ENCODE measurements at regions not wholly inside any gene's neighbourhood (a gene's known extent, or its start where the extent isn't known, plus 50 kb on each side); places are given as distances from the start of the nearest gene placed in this dataset.
A peak's percentile ranks its signal among the peaks of the same experiment; 100 is the strongest.

- no peaks in the 10 kb centered on the region for H3K27me3 ChIP-seq (replicated peaks; ENCODE audit: control insufficient read depth, insufficient read depth, low read length)
- no peaks in the 10 kb centered on the region for H3K4me1 ChIP-seq (ENCODE audit: control insufficient read depth, insufficient read depth, low read length)
- no peak for DNase-seq (ENCODE audit: low read depth)
- H3K4me3 ChIP-seq (ENCODE audit: low read length) = no peak overlapping the region
- H3K36me3 ChIP-seq (ENCODE audit: control insufficient read depth, insufficient read depth, low read length, severe bottlenecking) = no peaks in the 10 kb centered on the region
- no peaks in the 10 kb centered on the region for H3K9me3 ChIP-seq (ENCODE audit: control insufficient read depth, low read length)
- no peak overlapping the region for H3K9ac ChIP-seq (ENCODE audit: low read length)
Measured at GRCh38 chr2:51484605-51485004, 452.7 kb upstream of the NRXN1 start.

- Histone ChIP-seq H3K9me3 (ENCODE audit: control insufficient read depth, low read length) (no peaks in the 10 kb centered on the region), H3K9ac (ENCODE audit: low read length) (no peak overlapping the region), H3K36me3 (ENCODE audit: control insufficient read depth, insufficient read depth, low read length, severe bottlenecking) (no peaks in the 10 kb centered on the region), H3K4me1 (ENCODE audit: control insufficient read depth, insufficient read depth, low read length) (no peaks in the 10 kb centered on the region), H3K4me3 (ENCODE audit: low read length) (no peak overlapping the region), H3K27me3 (replicated peaks; ENCODE audit: control insufficient read depth, insufficient read depth, low read length) (no peaks in the 10 kb centered on the region)
- DNase-seq (ENCODE audit: low read depth) = no peak
Measured at GRCh38 chr2:51483720-51484119, 451.8 kb upstream of the NRXN1 start.

- no peak overlapping the region for H3K9ac ChIP-seq (ENCODE audit: low read length)
- no peaks in the 10 kb centered on the region for H3K27me3 ChIP-seq (replicated peaks; ENCODE audit: control insufficient read depth, insufficient read depth, low read length)
- no peak for DNase-seq (ENCODE audit: low read depth)
- H3K9me3 ChIP-seq (ENCODE audit: control insufficient read depth, low read length) = no peaks in the 10 kb centered on the region
- no peaks in the 10 kb centered on the region for H3K4me1 ChIP-seq (ENCODE audit: control insufficient read depth, insufficient read depth, low read length)
- no peak overlapping the region for H3K4me3 ChIP-seq (ENCODE audit: low read length)
- no peaks in the 10 kb centered on the region for H3K36me3 ChIP-seq (ENCODE audit: control insufficient read depth, insufficient read depth, low read length, severe bottlenecking)
Measured at GRCh38 chr2:51472783-51473182, 440.9 kb upstream of the NRXN1 start.

- H3K4me3 ChIP-seq (ENCODE audit: low read length) = no peak overlapping the region
- no peaks in the 10 kb centered on the region for H3K4me1 ChIP-seq (ENCODE audit: control insufficient read depth, insufficient read depth, low read length)
- H3K9me3 ChIP-seq (ENCODE audit: control insufficient read depth, low read length) = no peaks in the 10 kb centered on the region
- H3K36me3 ChIP-seq (ENCODE audit: control insufficient read depth, insufficient read depth, low read length, severe bottlenecking) = no peaks in the 10 kb centered on the region
- H3K27me3 ChIP-seq (replicated peaks; ENCODE audit: control insufficient read depth, insufficient read depth, low read length) = no peaks in the 10 kb centered on the region
- DNase-seq (ENCODE audit: low read depth) = peak; percentile 3
- H3K9ac ChIP-seq (ENCODE audit: low read length) = no peak overlapping the region
Measured at GRCh38 chr2:51472300-51472699, 440.4 kb upstream of the NRXN1 start.

- H3K9ac ChIP-seq (ENCODE audit: low read length) = no peak overlapping the region
- H3K36me3 ChIP-seq (ENCODE audit: control insufficient read depth, insufficient read depth, low read length, severe bottlenecking) = no peaks in the 10 kb centered on the region
- no peaks in the 10 kb centered on the region for H3K4me1 ChIP-seq (ENCODE audit: control insufficient read depth, insufficient read depth, low read length)
- H3K9me3 ChIP-seq (ENCODE audit: control insufficient read depth, low read length) = no peaks in the 10 kb centered on the region
- DNase-seq (ENCODE audit: low read depth) = no peak
- no peaks in the 10 kb centered on the region for H3K27me3 ChIP-seq (replicated peaks; ENCODE audit: control insufficient read depth, insufficient read depth, low read length)
- no peak overlapping the region for H3K4me3 ChIP-seq (ENCODE audit: low read length)
Measured at GRCh38 chr2:51469102-51469501, 437.2 kb upstream of the NRXN1 start.

- no peaks in the 10 kb centered on the region for H3K27me3 ChIP-seq (replicated peaks; ENCODE audit: control insufficient read depth, insufficient read depth, low read length)
- H3K36me3 ChIP-seq (ENCODE audit: control insufficient read depth, insufficient read depth, low read length, severe bottlenecking) = no peaks in the 10 kb centered on the region
- no peaks in the 10 kb centered on the region for H3K4me1 ChIP-seq (ENCODE audit: control insufficient read depth, insufficient read depth, low read length)
- no peaks in the 10 kb centered on the region for H3K9me3 ChIP-seq (ENCODE audit: control insufficient read depth, low read length)
- H3K9ac ChIP-seq (ENCODE audit: low read length) = no peak overlapping the region
- H3K4me3 ChIP-seq (ENCODE audit: low read length) = no peak overlapping the region
- no peak for DNase-seq (ENCODE audit: low read depth)
Measured at GRCh38 chr2:51465326-51465725, 433.4 kb upstream of the NRXN1 start.

- H3K27me3 ChIP-seq (replicated peaks; ENCODE audit: control insufficient read depth, insufficient read depth, low read length) = no peaks in the 10 kb centered on the region
- no peak overlapping the region for H3K9ac ChIP-seq (ENCODE audit: low read length)
- no peak for DNase-seq (ENCODE audit: low read depth)
- no peaks in the 10 kb centered on the region for H3K9me3 ChIP-seq (ENCODE audit: control insufficient read depth, low read length)
- H3K4me3 ChIP-seq (ENCODE audit: low read length) = no peak overlapping the region
- no peaks in the 10 kb centered on the region for H3K36me3 ChIP-seq (ENCODE audit: control insufficient read depth, insufficient read depth, low read length, severe bottlenecking)
- no peaks in the 10 kb centered on the region for H3K4me1 ChIP-seq (ENCODE audit: control insufficient read depth, insufficient read depth, low read length)
Measured at GRCh38 chr2:51454177-51454576, 422.2 kb upstream of the NRXN1 start.

- no peaks in the 10 kb centered on the region for H3K27me3 ChIP-seq (replicated peaks; ENCODE audit: control insufficient read depth, insufficient read depth, low read length)
- DNase-seq (ENCODE audit: low read depth) = no peak
- H3K4me1 ChIP-seq (ENCODE audit: control insufficient read depth, insufficient read depth, low read length) = no peaks in the 10 kb centered on the region
- H3K36me3 ChIP-seq (ENCODE audit: control insufficient read depth, insufficient read depth, low read length, severe bottlenecking) = no peaks in the 10 kb centered on the region
- H3K4me3 ChIP-seq (ENCODE audit: low read length) = no peak overlapping the region
- H3K9me3 ChIP-seq (ENCODE audit: control insufficient read depth, low read length) = no peaks in the 10 kb centered on the region
- H3K9ac ChIP-seq (ENCODE audit: low read length) = no peak overlapping the region
Measured at GRCh38 chr2:51448911-51449310, 417.0 kb upstream of the NRXN1 start.

GRCh38 chr2:51441786-51442185 lies 409.9 kb upstream of the NRXN1 start:
- Histone ChIP-seq H3K9ac (ENCODE audit: low read length) (no peak overlapping the region), H3K27me3 (replicated peaks; ENCODE audit: control insufficient read depth, insufficient read depth, low read length) (no peaks in the 10 kb centered on the region), H3K36me3 (ENCODE audit: control insufficient read depth, insufficient read depth, low read length, severe bottlenecking) (no peaks in the 10 kb centered on the region), H3K4me3 (ENCODE audit: low read length) (no peak overlapping the region), H3K4me1 (ENCODE audit: control insufficient read depth, insufficient read depth, low read length) (no peaks in the 10 kb centered on the region), H3K9me3 (ENCODE audit: control insufficient read depth, low read length) (no peaks in the 10 kb centered on the region)
- DNase-seq (ENCODE audit: low read depth) = no peak

GRCh38 chr2:51424418-51424817 lies 392.5 kb upstream of the NRXN1 start:
- Histone ChIP-seq H3K4me1 (ENCODE audit: control insufficient read depth, insufficient read depth, low read length) (no peaks in the 10 kb centered on the region), H3K27me3 (replicated peaks; ENCODE audit: control insufficient read depth, insufficient read depth, low read length) (no peaks in the 10 kb centered on the region), H3K9me3 (ENCODE audit: control insufficient read depth, low read length) (peaks cover 8% of the 10 kb centered on the region), H3K9ac (ENCODE audit: low read length) (no peak overlapping the region), H3K36me3 (ENCODE audit: control insufficient read depth, insufficient read depth, low read length, severe bottlenecking) (no peaks in the 10 kb centered on the region), H3K4me3 (ENCODE audit: low read length) (no peak overlapping the region)
- DNase-seq (ENCODE audit: low read depth) = peak; percentile 4

- H3K36me3 ChIP-seq (ENCODE audit: control insufficient read depth, insufficient read depth, low read length, severe bottlenecking) = no peaks in the 10 kb centered on the region
- peaks cover 8% of the 10 kb centered on the region for H3K9me3 ChIP-seq (ENCODE audit: control insufficient read depth, low read length)
- no peak overlapping the region for H3K4me3 ChIP-seq (ENCODE audit: low read length)
- no peaks in the 10 kb centered on the region for H3K4me1 ChIP-seq (ENCODE audit: control insufficient read depth, insufficient read depth, low read length)
- no peak overlapping the region for H3K9ac ChIP-seq (ENCODE audit: low read length)
- no peaks in the 10 kb centered on the region for H3K27me3 ChIP-seq (replicated peaks; ENCODE audit: control insufficient read depth, insufficient read depth, low read length)
- DNase-seq (ENCODE audit: low read depth) = no peak
Measured at GRCh38 chr2:51420511-51420910, 388.6 kb upstream of the NRXN1 start.

GRCh38 chr2:51413726-51414125 lies 381.8 kb upstream of the NRXN1 start:
- Histone ChIP-seq H3K27me3 (replicated peaks; ENCODE audit: control insufficient read depth, insufficient read depth, low read length) (no peaks in the 10 kb centered on the region), H3K36me3 (ENCODE audit: control insufficient read depth, insufficient read depth, low read length, severe bottlenecking) (no peaks in the 10 kb centered on the region), H3K9ac (ENCODE audit: low read length) (no peak overlapping the region)

More at GRCh38 chr2:51413726-51414125, 381.8 kb upstream of the NRXN1 start:
- H3K4me3 ChIP-seq (ENCODE audit: low read length) = no peak overlapping the region
- H3K9me3 ChIP-seq (ENCODE audit: control insufficient read depth, low read length) = peaks cover 3% of the 10 kb centered on the region
- peak; percentile 3 for DNase-seq (ENCODE audit: low read depth)
- H3K4me1 ChIP-seq (ENCODE audit: control insufficient read depth, insufficient read depth, low read length) = no peaks in the 10 kb centered on the region
